ENCODE measurements at regions not wholly inside any gene's neighbourhood (a gene's known extent, or its start where the extent isn't known, plus 50 kb on each side); places are given as distances from the start of the nearest gene placed in this dataset.

DNA sequence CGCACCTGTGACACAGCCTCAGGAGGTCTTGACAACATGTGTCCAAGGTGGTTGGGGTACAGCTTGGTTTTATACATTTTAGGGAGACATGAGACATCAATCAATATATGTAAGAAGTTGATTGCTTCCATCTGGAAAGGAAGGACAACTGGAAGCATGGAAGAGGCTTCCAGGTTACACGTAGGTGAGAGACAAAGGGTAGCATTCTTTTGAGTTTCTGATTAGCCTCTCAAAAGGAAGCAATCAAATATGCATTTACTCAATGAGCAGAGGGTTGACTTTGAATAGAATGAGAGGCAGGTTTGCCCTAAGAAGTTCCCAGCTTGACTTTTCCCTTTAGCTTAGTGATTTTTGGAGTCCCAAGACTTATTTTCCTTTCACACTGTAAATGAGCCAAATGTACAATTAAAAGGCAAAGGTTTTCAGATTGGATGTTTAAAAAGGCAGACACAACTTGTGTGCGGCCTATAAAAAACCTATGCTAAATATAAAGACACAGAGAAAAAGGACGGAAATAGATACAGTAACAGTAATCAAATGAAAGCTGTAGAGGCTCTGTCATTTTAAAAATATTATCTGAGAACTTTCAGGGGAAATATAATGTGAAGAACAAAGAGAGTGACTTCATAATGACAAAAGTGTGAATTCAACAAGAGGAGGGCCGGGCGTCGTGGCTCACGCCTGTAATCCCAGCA, 65.7 kb upstream of the LANCL2 start:
- DNase-seq (ENCODE audit: low spot score) = no peak
- Histone ChIP-seq H3K4me1 (ENCODE audit: insufficient read depth, low read length, poor library complexity, severe bottlenecking) (no peaks in the 10 kb centered on the region), H3K9me3 (ENCODE audit: low read length) (no peaks in the 10 kb centered on the region), H3K4me2 (ENCODE audit: low read length) (no peak overlapping the region), H3K79me2 (ENCODE audit: insufficient read depth, low read depth, low read length) (no peaks in the 10 kb centered on the region), H2AFZ (ENCODE audit: low read length) (no peak overlapping the region), H4K20me1 (ENCODE audit: insufficient read depth, low read length) (no peaks in the 10 kb centered on the region), H3K9me2 (ENCODE audit: insufficient read depth, low read length) (no peaks in the 10 kb centered on the region), H3K36me3 (ENCODE audit: insufficient read depth, low read length) (no peaks in the 10 kb centered on the region), H3K27ac (ENCODE audit: low read depth, low read length, poor library complexity, severe bottlenecking) (no peak overlapping the region), H3K4me3 (ENCODE audit: low read depth, low read length, poor library complexity, severe bottlenecking) (no peak overlapping the region)
- no TSS peak for BruUV-seq (replicated peaks)
- TF ChIP-seq, protein P1, sequence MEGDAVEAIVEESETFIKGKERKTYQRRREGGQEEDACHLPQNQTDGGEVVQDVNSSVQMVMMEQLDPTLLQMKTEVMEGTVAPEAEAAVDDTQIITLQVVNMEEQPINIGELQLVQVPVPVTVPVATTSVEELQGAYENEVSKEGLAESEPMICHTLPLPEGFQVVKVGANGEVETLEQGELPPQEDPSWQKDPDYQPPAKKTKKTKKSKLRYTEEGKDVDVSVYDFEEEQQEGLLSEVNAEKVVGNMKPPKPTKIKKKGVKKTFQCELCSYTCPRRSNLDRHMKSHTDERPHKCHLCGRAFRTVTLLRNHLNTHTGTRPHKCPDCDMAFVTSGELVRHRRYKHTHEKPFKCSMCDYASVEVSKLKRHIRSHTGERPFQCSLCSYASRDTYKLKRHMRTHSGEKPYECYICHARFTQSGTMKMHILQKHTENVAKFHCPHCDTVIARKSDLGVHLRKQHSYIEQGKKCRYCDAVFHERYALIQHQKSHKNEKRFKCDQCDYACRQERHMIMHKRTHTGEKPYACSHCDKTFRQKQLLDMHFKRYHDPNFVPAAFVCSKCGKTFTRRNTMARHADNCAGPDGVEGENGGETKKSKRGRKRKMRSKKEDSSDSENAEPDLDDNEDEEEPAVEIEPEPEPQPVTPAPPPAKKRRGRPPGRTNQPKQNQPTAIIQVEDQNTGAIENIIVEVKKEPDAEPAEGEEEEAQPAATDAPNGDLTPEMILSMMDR (conservative IDR thresholded peaks at IDR 0.05; ENCODE audit: low read length) = no peak
- TF ChIP-seq EZH2phosphoT487 (IDR thresholded peaks at IDR 0.05; ENCODE audit: borderline replicate concordance, low read depth, low read length) = no peak
- intact Hi-C loops (cut with micrococcal nuclease; ENCODE audit: unreplicated experiment) = no loop called here
- CTCF ChIA-PET (ENCODE audit: unreplicated experiment) = no interaction called here
- POLR2A ChIA-PET = interaction anchor here (0.6 kb wide), 1 partner anchor 10 kb away, joined by 3 read pairs; no protein-coding TSS in a partner anchor

DNA sequence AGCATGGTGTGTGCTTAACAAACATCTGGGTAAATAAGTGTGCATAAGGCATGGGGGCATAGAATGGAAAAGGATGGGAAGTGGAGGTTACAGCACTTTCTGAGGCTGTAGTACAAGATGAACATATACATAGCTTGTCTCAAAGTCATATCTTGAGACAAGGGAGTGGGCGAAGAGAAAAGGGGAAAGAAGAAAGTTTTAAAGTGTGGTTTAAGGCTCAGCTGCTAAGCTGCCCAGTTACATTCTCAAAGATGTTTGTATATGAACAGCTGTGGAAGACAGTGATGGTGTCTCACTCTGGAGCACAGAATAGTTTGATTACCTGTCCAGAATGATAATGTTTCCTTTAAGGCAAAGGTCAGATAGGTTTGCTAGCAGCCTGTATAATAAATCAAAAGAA, 61.9 kb upstream of the LANCL2 start:
- ChIA-PET POLR2A (no interaction called here), CTCF (ENCODE audit: unreplicated experiment) (no interaction called here)
- Histone ChIP-seq H3K4me3 (ENCODE audit: low read depth, low read length, poor library complexity, severe bottlenecking) (no peak overlapping the region), H3K79me2 (ENCODE audit: insufficient read depth, low read depth, low read length) (no peaks in the 10 kb centered on the region), H3K27ac (ENCODE audit: low read depth, low read length, poor library complexity, severe bottlenecking) (no peak overlapping the region), H3K9me3 (ENCODE audit: low read length) (no peaks in the 10 kb centered on the region), H3K4me2 (ENCODE audit: low read length) (no peak overlapping the region), H3K4me1 (ENCODE audit: insufficient read depth, low read length, poor library complexity, severe bottlenecking) (no peaks in the 10 kb centered on the region), H3K9me2 (ENCODE audit: insufficient read depth, low read length) (no peaks in the 10 kb centered on the region), H3K36me3 (ENCODE audit: insufficient read depth, low read length) (no peaks in the 10 kb centered on the region), H2AFZ (ENCODE audit: low read length) (no peak overlapping the region), H4K20me1 (ENCODE audit: insufficient read depth, low read length) (no peaks in the 10 kb centered on the region)
- BruUV-seq (replicated peaks) = no TSS peak
- no peak for DNase-seq (ENCODE audit: low spot score)
- no peak for TF ChIP-seq EZH2phosphoT487 (IDR thresholded peaks at IDR 0.05; ENCODE audit: borderline replicate concordance, low read depth, low read length)
- TF ChIP-seq, protein P1 (conservative IDR thresholded peaks at IDR 0.05; ENCODE audit: low read length) = no peak
- intact Hi-C loops (cut with micrococcal nuclease; ENCODE audit: unreplicated experiment) = no loop called here

DNA sequence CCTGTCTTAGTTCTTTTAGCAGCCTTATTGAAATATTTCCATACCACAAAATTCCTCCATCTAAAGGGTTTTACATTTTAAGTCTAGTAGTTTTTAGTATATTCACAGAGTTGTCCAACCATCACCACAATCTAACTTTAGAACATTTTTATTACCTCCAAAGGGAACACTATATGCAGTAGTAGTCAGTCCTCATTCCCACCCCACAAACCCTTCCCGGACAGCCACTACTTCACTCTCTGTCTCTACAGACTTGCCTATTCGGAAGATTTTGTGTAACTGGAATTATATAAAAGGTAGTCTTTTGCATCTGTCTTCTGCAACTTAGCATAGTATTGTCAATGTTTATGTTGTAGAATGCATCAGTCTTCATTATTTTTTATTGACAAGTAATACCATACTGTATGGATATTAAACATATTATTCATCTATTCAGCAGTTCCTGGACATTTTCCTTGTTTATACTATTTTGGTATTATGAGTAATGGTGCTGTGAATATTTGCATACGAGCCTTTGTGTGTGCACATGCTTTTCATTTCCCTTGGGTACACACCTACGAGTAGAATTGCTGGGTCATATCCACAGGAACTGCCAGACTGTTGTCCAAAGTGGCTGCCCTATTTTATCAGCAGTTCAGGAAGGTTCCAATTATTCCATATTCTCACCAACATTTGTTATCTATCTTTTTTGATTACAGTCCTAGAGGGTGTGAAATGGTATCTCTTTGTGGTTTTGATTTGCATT, 60.9 kb upstream of the LANCL2 start:
- intact Hi-C loops (cut with micrococcal nuclease; ENCODE audit: unreplicated experiment) = no loop called here
- Histone ChIP-seq H3K79me2 (ENCODE audit: insufficient read depth, low read depth, low read length) (no peaks in the 10 kb centered on the region), H3K36me3 (ENCODE audit: insufficient read depth, low read length) (no peaks in the 10 kb centered on the region), H3K4me1 (ENCODE audit: insufficient read depth, low read length, poor library complexity, severe bottlenecking) (no peaks in the 10 kb centered on the region), H3K4me2 (ENCODE audit: low read length) (no peak overlapping the region), H3K9me3 (ENCODE audit: low read length) (no peaks in the 10 kb centered on the region), H2AFZ (ENCODE audit: low read length) (no peak overlapping the region), H3K9me2 (ENCODE audit: insufficient read depth, low read length) (no peaks in the 10 kb centered on the region), H3K27ac (ENCODE audit: low read depth, low read length, poor library complexity, severe bottlenecking) (no peak overlapping the region), H3K4me3 (ENCODE audit: low read depth, low read length, poor library complexity, severe bottlenecking) (no peak overlapping the region), H4K20me1 (ENCODE audit: insufficient read depth, low read length) (no peaks in the 10 kb centered on the region)
- no peak for DNase-seq (ENCODE audit: low spot score)
- ChIA-PET POLR2A (no interaction called here), CTCF (ENCODE audit: unreplicated experiment) (no interaction called here)
- TF ChIP-seq, protein P1 (conservative IDR thresholded peaks at IDR 0.05; ENCODE audit: low read length) = no peak
- no peak for TF ChIP-seq EZH2phosphoT487 (IDR thresholded peaks at IDR 0.05; ENCODE audit: borderline replicate concordance, low read depth, low read length)
- BruUV-seq (replicated peaks) = no TSS peak

All from OCI-LY7 (cell line).